ENCODE measurements at regions not wholly inside any gene's neighbourhood (a gene's known extent, or its start where the extent isn't known, plus 50 kb on each side); places are given as distances from the start of the nearest gene placed in this dataset.

- TF ChIP-seq, protein P1, sequence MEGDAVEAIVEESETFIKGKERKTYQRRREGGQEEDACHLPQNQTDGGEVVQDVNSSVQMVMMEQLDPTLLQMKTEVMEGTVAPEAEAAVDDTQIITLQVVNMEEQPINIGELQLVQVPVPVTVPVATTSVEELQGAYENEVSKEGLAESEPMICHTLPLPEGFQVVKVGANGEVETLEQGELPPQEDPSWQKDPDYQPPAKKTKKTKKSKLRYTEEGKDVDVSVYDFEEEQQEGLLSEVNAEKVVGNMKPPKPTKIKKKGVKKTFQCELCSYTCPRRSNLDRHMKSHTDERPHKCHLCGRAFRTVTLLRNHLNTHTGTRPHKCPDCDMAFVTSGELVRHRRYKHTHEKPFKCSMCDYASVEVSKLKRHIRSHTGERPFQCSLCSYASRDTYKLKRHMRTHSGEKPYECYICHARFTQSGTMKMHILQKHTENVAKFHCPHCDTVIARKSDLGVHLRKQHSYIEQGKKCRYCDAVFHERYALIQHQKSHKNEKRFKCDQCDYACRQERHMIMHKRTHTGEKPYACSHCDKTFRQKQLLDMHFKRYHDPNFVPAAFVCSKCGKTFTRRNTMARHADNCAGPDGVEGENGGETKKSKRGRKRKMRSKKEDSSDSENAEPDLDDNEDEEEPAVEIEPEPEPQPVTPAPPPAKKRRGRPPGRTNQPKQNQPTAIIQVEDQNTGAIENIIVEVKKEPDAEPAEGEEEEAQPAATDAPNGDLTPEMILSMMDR (IDR thresholded peaks at IDR 0.05 in 2 of 3, conservative IDR thresholded peaks at IDR 0.05 in 1 of 3; ENCODE audit: control insufficient read depth in 2 of 3, extremely low read depth in 1 of 3, insufficient read depth in 1 of 3, low read depth in 3 of 3, low read length in 3 of 3), result no peak
- no peak for TF ChIP-seq HDGF (IDR thresholded peaks at IDR 0.05)
- TF ChIP-seq EP300 (IDR thresholded peaks at IDR 0.05; ENCODE audit: borderline replicate concordance in 1 of 2, control insufficient read depth in 1 of 2, low read depth in 2 of 2, low read length in 2 of 2), result no peak
- no peak for TF ChIP-seq SIN3A (IDR thresholded peaks at IDR 0.05; ENCODE audit: low read depth, low read length)
- TF ChIP-seq, protein P2, sequence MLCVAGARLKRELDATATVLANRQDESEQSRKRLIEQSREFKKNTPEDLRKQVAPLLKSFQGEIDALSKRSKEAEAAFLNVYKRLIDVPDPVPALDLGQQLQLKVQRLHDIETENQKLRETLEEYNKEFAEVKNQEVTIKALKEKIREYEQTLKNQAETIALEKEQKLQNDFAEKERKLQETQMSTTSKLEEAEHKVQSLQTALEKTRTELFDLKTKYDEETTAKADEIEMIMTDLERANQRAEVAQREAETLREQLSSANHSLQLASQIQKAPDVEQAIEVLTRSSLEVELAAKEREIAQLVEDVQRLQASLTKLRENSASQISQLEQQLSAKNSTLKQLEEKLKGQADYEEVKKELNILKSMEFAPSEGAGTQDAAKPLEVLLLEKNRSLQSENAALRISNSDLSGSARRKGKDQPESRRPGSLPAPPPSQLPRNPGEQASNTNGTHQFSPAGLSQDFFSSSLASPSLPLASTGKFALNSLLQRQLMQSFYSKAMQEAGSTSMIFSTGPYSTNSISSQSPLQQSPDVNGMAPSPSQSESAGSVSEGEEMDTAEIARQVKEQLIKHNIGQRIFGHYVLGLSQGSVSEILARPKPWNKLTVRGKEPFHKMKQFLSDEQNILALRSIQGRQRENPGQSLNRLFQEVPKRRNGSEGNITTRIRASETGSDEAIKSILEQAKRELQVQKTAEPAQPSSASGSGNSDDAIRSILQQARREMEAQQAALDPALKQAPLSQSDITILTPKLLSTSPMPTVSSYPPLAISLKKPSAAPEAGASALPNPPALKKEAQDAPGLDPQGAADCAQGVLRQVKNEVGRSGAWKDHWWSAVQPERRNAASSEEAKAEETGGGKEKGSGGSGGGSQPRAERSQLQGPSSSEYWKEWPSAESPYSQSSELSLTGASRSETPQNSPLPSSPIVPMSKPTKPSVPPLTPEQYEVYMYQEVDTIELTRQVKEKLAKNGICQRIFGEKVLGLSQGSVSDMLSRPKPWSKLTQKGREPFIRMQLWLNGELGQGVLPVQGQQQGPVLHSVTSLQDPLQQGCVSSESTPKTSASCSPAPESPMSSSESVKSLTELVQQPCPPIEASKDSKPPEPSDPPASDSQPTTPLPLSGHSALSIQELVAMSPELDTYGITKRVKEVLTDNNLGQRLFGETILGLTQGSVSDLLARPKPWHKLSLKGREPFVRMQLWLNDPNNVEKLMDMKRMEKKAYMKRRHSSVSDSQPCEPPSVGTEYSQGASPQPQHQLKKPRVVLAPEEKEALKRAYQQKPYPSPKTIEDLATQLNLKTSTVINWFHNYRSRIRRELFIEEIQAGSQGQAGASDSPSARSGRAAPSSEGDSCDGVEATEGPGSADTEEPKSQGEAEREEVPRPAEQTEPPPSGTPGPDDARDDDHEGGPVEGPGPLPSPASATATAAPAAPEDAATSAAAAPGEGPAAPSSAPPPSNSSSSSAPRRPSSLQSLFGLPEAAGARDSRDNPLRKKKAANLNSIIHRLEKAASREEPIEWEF (IDR thresholded peaks at IDR 0.05; ENCODE audit: insufficient replicate concordance, low read depth, low read length), result no peak
- no peak for TF ChIP-seq KDM1A (IDR thresholded peaks at IDR 0.05; ENCODE audit: borderline replicate concordance)
- no peak for TF ChIP-seq ZNF274 (IDR thresholded peaks at IDR 0.05; ENCODE audit: insufficient read depth, insufficient read length)
- no peak for TF ChIP-seq EZH2 (IDR thresholded peaks at IDR 0.05; ENCODE audit: borderline replicate concordance, control insufficient read depth, low read depth, low read length)
These were observed 223.7 kb downstream of the SNX10 start for GRCh38 chr7:26515314-26515842.

Data from GM12878 (cell line).